H1 (cell line): ENCODE measurements at regions not wholly inside any gene's neighbourhood (a gene's known extent, or its start where the extent isn't known, plus 50 kb on each side); places are given as distances from the start of the nearest gene placed in this dataset.
"Not testable (repeated sequence)": the region's sequence is repeated elsewhere in the genome, so short reads cannot be mapped to it uniquely, and the experiment has no call there.

Experiments
- CTCF ChIA-PET: fragments of 300-600 bp; sonication (Branson Sonifier 250); formaldehyde crosslinking; loops from one replicate; lab custom pipeline; 2021; ENCODE audit not compliant: partially characterized antibody; lab: Charles Lee
- POLR2A ChIA-PET: fragments of 300-600 bp; sonication (Branson Sonifier 250); formaldehyde crosslinking; loops from one replicate; lab custom pipeline; 2021; ENCODE audit warnings: inconsistent platforms; ENCODE audit not compliant: partially characterized antibody; lab: Charles Lee
- DNase-seq, 2 experiments: peaks; one replicate each; pipeline versions ENCODE4 v3.0.0 to v3.0.0-alpha.2; 2010 to 2022; ENCODE audit warnings: low spot score in 2 of 2, low read depth in 1 of 2, mixed read lengths in 1 of 2
- FAIRE-seq: peaks from 2 replicates; lab custom pipeline; 2011; peaks lifted over from hg19 to GRCh38; lab: Jason Lieb, UNC
- H2AFZ ChIP-seq: 2 replicates; pipeline ENCODE4 v1.8.1; 2012; ENCODE audit warnings: low read length, inconsistent platforms
- H2AK5ac ChIP-seq: 2 replicates; pipeline ENCODE4 v1.6.1; 2013; ENCODE audit warnings: low read depth, low read length
- H2BK120ac ChIP-seq: replicated peaks from 2 replicates; pipeline ENCODE3; 2013; ENCODE audit warnings: low read depth, low read length, inconsistent platforms
- H2BK12ac ChIP-seq: 2 replicates; pipeline ENCODE4 v1.6.1; 2013; ENCODE audit warnings: low read depth, low read length
- H2BK15ac ChIP-seq: 2 replicates; pipeline ENCODE4 v1.6.1; 2013; ENCODE audit warnings: low read length
- H2BK20ac ChIP-seq: 2 replicates; pipeline ENCODE4 v1.6.1; 2013; ENCODE audit warnings: low read length
- H2BK5ac ChIP-seq: 2 replicates; pipeline ENCODE4 v1.6.1; 2013; ENCODE audit warnings: low read depth, low read length
- H3K14ac ChIP-seq: 2 replicates; pipeline ENCODE4 v1.6.1; 2013; ENCODE audit warnings: inconsistent platforms; ENCODE audit not compliant: insufficient read length
- H3K18ac ChIP-seq: 2 replicates; pipeline ENCODE4 v1.6.1; 2013; ENCODE audit warnings: low read length; ENCODE audit errors: extremely low read depth
- H3K23ac ChIP-seq: 2 replicates; pipeline ENCODE4 v1.6.1; 2013; ENCODE audit warnings: inconsistent platforms; ENCODE audit not compliant: insufficient read length
- H3K23me2 ChIP-seq: 2 replicates; pipeline ENCODE4 v1.6.1; 2013; ENCODE audit warnings: low read depth, low read length
- H3K27ac ChIP-seq: 2 replicates; pipeline ENCODE4 v1.6.1; 2011; ENCODE audit warnings: low read depth, low read length, inconsistent platforms
- H3K27me3 ChIP-seq, 4 experiments: replicated peaks in 1 of 4; 1 replicate in 1 of 4; 2 replicates in 3 of 4; pipeline versions ENCODE4 v1.6.1 to v1.8.1; 2011 to 2013; ENCODE audit warnings: low read length in 3 of 4, mild to moderate bottlenecking in 3 of 4, inconsistent platforms in 2 of 4, mixed read lengths in 2 of 4, moderate library complexity in 1 of 4; ENCODE audit not compliant: control insufficient read depth in 3 of 4, insufficient read depth in 3 of 4; ENCODE audit errors: extremely low read depth in 1 of 4
- H3K36me3 ChIP-seq, 4 experiments: 2 replicates each; pipeline versions ENCODE4 v1.6.1 to v1.8.1; 2011 to 2013; ENCODE audit warnings: mild to moderate bottlenecking in 4 of 4, low read length in 3 of 4, moderate library complexity in 2 of 4, control low read depth in 1 of 4, inconsistent platforms in 1 of 4; ENCODE audit not compliant: insufficient read depth in 4 of 4, control insufficient read depth in 2 of 4
- H3K4ac ChIP-seq: replicated peaks from 2 replicates; pipeline ENCODE3; 2013; ENCODE audit warnings: low read length, low read depth, mixed read lengths, inconsistent platforms; ENCODE audit not compliant: insufficient read length
- H3K4me1 ChIP-seq, 4 experiments: replicated peaks in 1 of 4; 1 replicate in 1 of 4; 2 replicates in 3 of 4; pipeline versions ENCODE4 v1.6.1 to v1.8.1; 2011 to 2013; ENCODE audit warnings: low read length in 3 of 4, inconsistent platforms in 2 of 4, mixed read lengths in 1 of 4; ENCODE audit not compliant: insufficient read depth in 4 of 4, control insufficient read depth in 3 of 4
- H3K4me2 ChIP-seq, 2 experiments: 2 replicates each; pipeline versions ENCODE4 v1.6.1 to v1.8.1; 2011 to 2013; ENCODE audit warnings: low read depth in 2 of 2, low read length in 2 of 2, control low read depth in 1 of 2, inconsistent platforms in 1 of 2, mild to moderate bottlenecking in 1 of 2; ENCODE audit not compliant: insufficient read depth in 1 of 2
- H3K4me3 ChIP-seq, 4 experiments: fragments of 200-600, 300-600 bp in 1 of 4; sonication (generic), shearing (Covaris generic), sonication (Bioruptor Twin) in 1 of 4; 2 replicates each; pipeline versions ENCODE4 v1.5.1 to v1.8.1; 2011 to 2016; ENCODE audit warnings: low read length in 4 of 4, low read depth in 3 of 4, control low read depth in 2 of 4, inconsistent platforms in 2 of 4, mild to moderate bottlenecking in 2 of 4, mixed read lengths in 1 of 4, moderate library complexity in 1 of 4; ENCODE audit not compliant: insufficient read depth in 2 of 4; ENCODE audit errors: extremely low read depth in 1 of 4
- H3K56ac ChIP-seq: replicated peaks from 2 replicates; pipeline ENCODE3; 2013; ENCODE audit warnings: low read depth, mild to moderate bottlenecking, mixed read lengths, low read length, inconsistent platforms; ENCODE audit not compliant: insufficient read length
- H3K79me1 ChIP-seq: 2 replicates; pipeline ENCODE4 v1.6.1; 2013; ENCODE audit warnings: low read depth, low read length, control low read depth
- H3K79me2 ChIP-seq, 2 experiments: 2 replicates each; pipeline versions ENCODE4 v1.6.1 to v1.8.1; 2012 to 2013; ENCODE audit warnings: low read length in 2 of 2, mild to moderate bottlenecking in 2 of 2, inconsistent platforms in 1 of 2; ENCODE audit not compliant: insufficient read depth in 2 of 2, control insufficient read depth in 1 of 2
- H3K9ac ChIP-seq, 4 experiments: replicated peaks in 1 of 4; 1 replicate in 1 of 4; 2 replicates in 3 of 4; pipeline versions ENCODE4 v1.6.1 to v1.8.1; 2011 to 2013; ENCODE audit warnings: low read depth in 3 of 4, low read length in 3 of 4, control low read depth in 2 of 4, mild to moderate bottlenecking in 2 of 4, moderate library complexity in 2 of 4, inconsistent platforms in 1 of 4; ENCODE audit errors: extremely low read depth in 1 of 4
- H3K9me3 ChIP-seq, 2 experiments: 2 replicates each; pipeline versions ENCODE4 v1.6.1 to v1.8.1; 2012 to 2013; ENCODE audit warnings: mild to moderate bottlenecking in 2 of 2, moderate library complexity in 2 of 2, control low read depth in 1 of 2, inconsistent platforms in 1 of 2, low read depth in 1 of 2, low read length in 1 of 2, mixed read lengths in 1 of 2; ENCODE audit not compliant: insufficient read depth in 2 of 2
- H4K20me1 ChIP-seq, 2 experiments: replicated peaks in 1 of 2; 2 replicates each; pipeline versions ENCODE3 to v1.8.1; 2011 to 2013; ENCODE audit warnings: inconsistent platforms in 2 of 2, low read length in 2 of 2, mild to moderate bottlenecking in 1 of 2; ENCODE audit not compliant: insufficient read depth in 2 of 2, control insufficient read depth in 1 of 2
- H4K5ac ChIP-seq: 2 replicates; pipeline ENCODE4 v1.6.1; 2013; ENCODE audit warnings: low read length, low read depth, mixed read lengths, inconsistent platforms; ENCODE audit not compliant: insufficient read length
- H4K8ac ChIP-seq: 2 replicates; pipeline ENCODE4 v1.8.0; 2013; ENCODE audit warnings: mild to moderate bottlenecking, moderate library complexity, low read length, inconsistent platforms; ENCODE audit not compliant: insufficient read depth; ENCODE audit errors: extremely low read depth
- H4K91ac ChIP-seq: replicated peaks from 2 replicates; pipeline ENCODE3; 2013; ENCODE audit warnings: low read length, mixed read lengths, inconsistent platforms; ENCODE audit not compliant: insufficient read length
- WGBS, 2 experiments: shearing (Covaris generic) in 1 of 2; methylation state at CpG; one replicate each; pipeline versions ENCODE4 v1.1.6 to v1.1.7; 2013 to 2015; ENCODE audit warnings: low lambda C conversion rate in 2 of 2, mixed read lengths in 2 of 2, inconsistent platforms in 1 of 2, low coverage in 1 of 2, missing lambda C conversion rate in 1 of 2; ENCODE audit not compliant: insufficient replicate concordance in 2 of 2, insufficient coverage in 1 of 2, insufficient read length in 1 of 2; ENCODE audit errors: extremely low coverage in 1 of 2, missing lambda C conversion rate in 1 of 2; 5-methylcytosine and 5-hydroxymethylcytosine counted together

DNA sequence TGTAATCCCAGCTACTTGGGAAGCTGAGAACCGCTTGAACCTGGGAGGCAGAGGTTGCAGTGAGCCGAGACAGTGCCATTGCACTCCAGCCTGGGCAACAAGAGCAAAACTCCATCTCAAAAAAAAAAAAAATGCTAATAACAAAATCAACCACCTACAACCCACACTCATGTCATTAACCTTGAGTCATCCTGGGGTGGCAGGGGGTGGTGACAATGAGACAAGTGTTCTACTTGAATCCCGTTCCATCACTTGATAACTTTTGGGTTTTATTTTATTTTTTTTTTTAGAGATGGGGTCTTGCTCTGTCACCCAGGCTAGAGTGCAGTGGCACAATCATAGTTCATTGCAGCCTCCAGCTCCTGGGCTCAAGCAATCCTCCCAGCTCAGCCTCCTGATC is 80.0 kb upstream of the PARD3 start:
- H2BK15ac ChIP-seq, H2BK120ac ChIP-seq, H3K4me3 ChIP-seq, H3K36me3 ChIP-seq, POLR2A ChIA-PET, H3K23me2 ChIP-seq, H3K56ac ChIP-seq, H3K9ac ChIP-seq, H3K4me2 ChIP-seq, H4K8ac ChIP-seq, H3K4me1 ChIP-seq, H2AFZ ChIP-seq, H3K79me2 ChIP-seq, H3K23ac ChIP-seq, H2BK5ac ChIP-seq, H3K4ac ChIP-seq, H2BK20ac ChIP-seq, H4K91ac ChIP-seq, H3K9me3 ChIP-seq, H2BK12ac ChIP-seq, H3K18ac ChIP-seq, H2AK5ac ChIP-seq, H3K27me3 ChIP-seq, FAIRE-seq, H4K5ac ChIP-seq, H3K27ac ChIP-seq, H4K20me1 ChIP-seq, H3K79me1 ChIP-seq, DNase-seq, H3K14ac ChIP-seq: not testable (repeated sequence)
- 92% methylated on average over 3 of the region's 3 CpGs; no CpG with 5 or more reads in 1 of the 2 experiments for WGBS, 2 experiments
- CTCF ChIA-PET: interaction anchor here (0.6 kb wide), 1 partner anchor 763 kb away, joined by 3 read pairs; no protein-coding TSS in a partner anchor

DNA sequence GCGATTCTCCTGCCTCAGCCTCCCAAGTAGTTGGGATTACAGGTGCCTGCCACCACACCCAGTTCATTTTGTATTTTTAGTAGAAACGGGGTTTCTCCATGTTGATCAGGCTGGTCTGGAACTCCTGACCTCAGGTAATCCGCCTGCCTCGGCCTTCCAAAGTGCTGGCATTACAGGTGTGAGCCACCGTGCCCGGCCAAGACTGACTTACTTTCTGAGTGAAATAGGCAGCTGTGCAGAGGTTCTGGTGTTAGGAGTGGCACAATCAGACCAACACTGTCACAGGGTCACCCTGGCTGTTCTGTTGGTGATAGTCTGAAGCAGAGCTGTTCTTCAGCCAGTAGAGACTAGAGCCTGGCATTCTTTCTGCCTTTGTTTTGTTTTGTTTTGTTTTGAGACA is 77.4 kb upstream of the PARD3 start:
- 95% methylated on average over 6 of the region's 6 CpGs; no CpG with 5 or more reads in 1 of the 2 experiments for WGBS, 2 experiments
- not testable (repeated sequence) for FAIRE-seq

More for the DNA sequence above, 77.4 kb upstream of the PARD3 start:
- not testable (repeated sequence) for H4K5ac ChIP-seq, H3K27ac ChIP-seq, H2BK5ac ChIP-seq, H3K23ac ChIP-seq, H4K91ac ChIP-seq, H3K27me3 ChIP-seq, H2BK12ac ChIP-seq, H2AFZ ChIP-seq, H3K4ac ChIP-seq, H3K18ac ChIP-seq, H4K20me1 ChIP-seq, H3K4me3 ChIP-seq, H2BK20ac ChIP-seq, H3K79me1 ChIP-seq, H3K4me1 ChIP-seq, H4K8ac ChIP-seq, H3K9me3 ChIP-seq, DNase-seq, H3K9ac ChIP-seq, H2BK120ac ChIP-seq, H2AK5ac ChIP-seq, H3K56ac ChIP-seq, H3K79me2 ChIP-seq, H3K4me2 ChIP-seq, H3K23me2 ChIP-seq, H3K36me3 ChIP-seq, H2BK15ac ChIP-seq, H3K14ac ChIP-seq
- ChIA-PET POLR2A (interaction anchor here (1.5 kb wide), 1 partner anchor 15 kb away, joined by 4 read pairs; no protein-coding TSS in a partner anchor), CTCF (interaction anchor here (0.8 to 1.6 kb wide), 2 partner anchors 16 to 168 kb away, joined by 3 read pairs; no protein-coding TSS in a partner anchor)
